ENCODE measurements at regions not wholly inside any gene's neighbourhood (a gene's known extent, or its start where the extent isn't known, plus 50 kb on each side); places are given as distances from the start of the nearest gene placed in this dataset.

DNA sequence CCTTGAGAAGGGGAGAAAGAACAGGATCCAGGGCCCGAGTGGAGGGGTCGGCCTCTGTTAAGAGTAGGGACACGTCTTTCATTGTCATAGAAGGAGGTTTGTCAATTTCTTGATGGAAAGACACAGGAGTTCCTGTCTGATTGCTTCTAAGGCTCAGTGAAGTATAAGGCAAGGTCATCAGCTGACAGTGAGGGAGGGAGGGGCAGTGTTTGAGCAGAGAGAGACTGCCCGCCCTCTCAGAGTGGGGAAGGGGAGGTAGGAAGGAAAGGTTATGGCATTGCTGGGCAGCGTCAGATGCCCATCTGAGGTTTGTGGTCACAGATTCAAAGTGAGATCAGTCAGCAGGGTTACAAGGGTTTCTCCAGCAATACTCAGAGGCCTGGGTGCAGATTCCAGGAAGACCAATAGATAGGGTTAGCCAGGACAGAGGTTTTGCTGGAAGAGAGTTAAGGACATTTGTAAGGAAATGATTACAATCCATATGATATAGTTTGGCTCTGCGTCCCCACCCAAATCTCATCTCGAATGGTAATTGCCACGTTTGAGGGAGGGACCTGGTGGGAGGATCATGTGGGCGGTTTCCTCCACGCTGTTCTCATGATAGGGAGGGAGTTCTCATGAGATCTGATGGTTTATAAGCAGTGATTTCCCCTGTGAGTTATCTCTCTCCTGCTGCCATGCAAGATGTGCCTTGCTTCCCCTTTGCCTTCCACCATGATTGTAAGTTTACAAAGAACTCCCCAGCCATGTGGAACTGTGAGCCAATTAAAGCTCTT lies 127.2 kb upstream of the GJB5 start:
- TF ChIP-seq CTCF (IDR thresholded peaks at IDR 0.05) (no peak), EP300 (IDR thresholded peaks at IDR 0.05; ENCODE audit: low read depth) (no peak)
